HEK293 (cell line): ENCODE measurements at regions not wholly inside any gene's neighbourhood (a gene's known extent, or its start where the extent isn't known, plus 50 kb on each side); places are given as distances from the start of the nearest gene placed in this dataset.

Experiments
- CTCF ChIA-PET: fragments of 350-600 bp; formaldehyde crosslinking; extraction: SDS; loops from one replicate; lab custom pipeline; 2021; ENCODE audit warnings: antibody characterized with exemption; lab: Yijun Ruan, JAX
- POLR2A ChIA-PET: fragments of 300-600 bp; formaldehyde crosslinking; extraction: SDS; loops from one replicate; lab custom pipeline; 2020; ENCODE audit warnings: antibody characterized with exemption, inconsistent platforms; lab: Yijun Ruan, JAX
- H3K27ac ChIP-seq: fragments of 200-500 bp; sonication (Bioruptor generic); 2 replicates; pipeline ENCODE4 v1.5.1; 2014; ENCODE audit warnings: low read depth, low read length, control low read depth, inconsistent platforms; ENCODE audit errors: extremely low read depth
- H3K36me3 ChIP-seq, 2 experiments: fragments of 200-500 bp in 1 of 2; sonication (Bioruptor generic) in 1 of 2; 1 replicate in 1 of 2; 2 replicates in 1 of 2; pipeline ENCODE4 v1.5.1; 2014 to 2017; ENCODE audit warnings: inconsistent platforms in 2 of 2, low read length in 2 of 2; ENCODE audit not compliant: control insufficient read depth in 2 of 2, insufficient read depth in 1 of 2
- H3K4me1 ChIP-seq: fragments of 200-500 bp; sonication (Bioruptor generic); 2 replicates; pipeline ENCODE4 v1.5.1; 2014; ENCODE audit warnings: mild to moderate bottlenecking, low read length, inconsistent platforms; ENCODE audit not compliant: control insufficient read depth, insufficient read depth
- H3K4me3 ChIP-seq: 2 replicates; pipeline ENCODE4 v1.5.1; 2011; ENCODE audit warnings: low read depth, mild to moderate bottlenecking, control low read depth, low read length, moderate library complexity
- H3K9me3 ChIP-seq: fragments of 200-500 bp; sonication (Bioruptor generic); 2 replicates; pipeline ENCODE4 v1.5.1; 2014; ENCODE audit warnings: low read depth, low read length, inconsistent platforms; ENCODE audit not compliant: control insufficient read depth, insufficient read depth
- HIC1 ChIP-seq: fragments of 450-650 bp; formaldehyde crosslinking; IDR thresholded peaks from 2 replicates; pipeline ENCODE4 v1.5.1; 2016; ENCODE audit warnings: missing biosample characterization, missing genetic modification characterization
- IKZF3 ChIP-seq: fragments of 450-650 bp; IDR thresholded peaks from 2 replicates; pipeline ENCODE4 v1.5.0; 2018; ENCODE audit warnings: missing biosample characterization, mild to moderate bottlenecking, missing genetic modification characterization, moderate library complexity
- KLF1 ChIP-seq: fragments of 450-650 bp; formaldehyde crosslinking; IDR thresholded peaks from 2 replicates; pipeline ENCODE4 v1.5.1; 2016; ENCODE audit warnings: missing biosample characterization, missing genetic modification characterization
- OVOL3 ChIP-seq: fragments of 450-650 bp; formaldehyde crosslinking; IDR thresholded peaks from 2 replicates; pipeline ENCODE4 v1.5.1; 2016; ENCODE audit warnings: missing biosample characterization, missing genetic modification characterization
- TCF7L2 ChIP-seq: IDR thresholded peaks from 2 replicates; pipeline ENCODE4 v1.6.1; 2011; ENCODE audit warnings: low read depth, mild to moderate bottlenecking, inconsistent platforms, low read length, moderate library complexity, borderline replicate concordance
- ZBTB17 ChIP-seq: fragments of 450-650 bp; formaldehyde crosslinking; IDR thresholded peaks from 2 replicates; pipeline ENCODE4 v1.5.1; 2016; ENCODE audit warnings: missing biosample characterization, missing genetic modification characterization
- ZBTB48 ChIP-seq: fragments of 450-650 bp; formaldehyde crosslinking; IDR thresholded peaks from 2 replicates; pipeline ENCODE4 v1.5.1; 2016; ENCODE audit warnings: missing biosample characterization, missing genetic modification characterization
- ZNF132 ChIP-seq: fragments of 450-650 bp; formaldehyde crosslinking; IDR thresholded peaks from 2 replicates; pipeline ENCODE4 v1.5.1; 2017; ENCODE audit warnings: missing biosample characterization, missing genetic modification characterization, borderline replicate concordance
- ZNF146 ChIP-seq: fragments of 450-650 bp; formaldehyde crosslinking; IDR thresholded peaks from 2 replicates; pipeline ENCODE4 v1.5.1; 2016; ENCODE audit warnings: missing biosample characterization, missing genetic modification characterization
- ZNF16 ChIP-seq: fragments of 450-650 bp; formaldehyde crosslinking; IDR thresholded peaks from 2 replicates; pipeline ENCODE4 v1.5.1; 2016; ENCODE audit warnings: low read depth, missing biosample characterization, missing genetic modification characterization
- ZNF24 ChIP-seq: fragments of 450-650 bp; formaldehyde crosslinking; IDR thresholded peaks from 2 replicates; pipeline ENCODE4 v1.5.1; 2016; ENCODE audit warnings: missing biosample characterization, missing genetic modification characterization
- ZNF311 ChIP-seq: fragments of 450-650 bp; formaldehyde crosslinking; IDR thresholded peaks from 2 replicates; pipeline ENCODE4 v1.5.1; 2017; ENCODE audit warnings: missing biosample characterization, missing genetic modification characterization, borderline replicate concordance
- ZNF394 ChIP-seq: fragments of 450-650 bp; formaldehyde crosslinking; IDR thresholded peaks from 2 replicates; pipeline ENCODE4 v1.5.1; 2016; ENCODE audit warnings: missing biosample characterization, missing genetic modification characterization, mild to moderate bottlenecking, moderate library complexity, borderline replicate concordance
- ZNF510 ChIP-seq: fragments of 450-650 bp; formaldehyde crosslinking; IDR thresholded peaks from 2 replicates; pipeline ENCODE4 v1.5.1; 2018; ENCODE audit warnings: mild to moderate bottlenecking, missing genetic modification characterization, missing biosample characterization; ENCODE audit not compliant: insufficient replicate concordance
- ZNF518A ChIP-seq: fragments of 450-650 bp; formaldehyde crosslinking; conservative IDR thresholded peaks from 2 replicates; pipeline ENCODE4 v1.5.1; 2016; ENCODE audit warnings: low read depth, missing biosample characterization, missing genetic modification characterization
- ZNF521 ChIP-seq: fragments of 450-650 bp; formaldehyde crosslinking; IDR thresholded peaks from 2 replicates; pipeline ENCODE4 v1.5.1; 2017; ENCODE audit warnings: missing biosample characterization, mild to moderate bottlenecking, missing genetic modification characterization
- ZNF530 ChIP-seq: fragments of 450-650 bp; formaldehyde crosslinking; IDR thresholded peaks from 2 replicates; pipeline ENCODE4 v1.5.1; 2016; ENCODE audit warnings: low read depth, missing biosample characterization, missing genetic modification characterization
- ZNF660 ChIP-seq: fragments of 450-650 bp; IDR thresholded peaks from 2 replicates; pipeline ENCODE4 v1.5.1; 2018; ENCODE audit warnings: missing biosample characterization, mild to moderate bottlenecking, missing genetic modification characterization
- TF ChIP-seq, protein P1 (sequence below): fragments of 450-650 bp; formaldehyde crosslinking; IDR thresholded peaks from 2 replicates; pipeline ENCODE4 v1.5.1; 2016; ENCODE audit warnings: missing biosample characterization, missing genetic modification characterization, low read depth
- TF ChIP-seq, protein P2 (sequence below): fragments of 450-650 bp; formaldehyde crosslinking; IDR thresholded peaks from 2 replicates; pipeline ENCODE4 v1.5.1; 2016; ENCODE audit warnings: missing biosample characterization, missing genetic modification characterization

DNA sequence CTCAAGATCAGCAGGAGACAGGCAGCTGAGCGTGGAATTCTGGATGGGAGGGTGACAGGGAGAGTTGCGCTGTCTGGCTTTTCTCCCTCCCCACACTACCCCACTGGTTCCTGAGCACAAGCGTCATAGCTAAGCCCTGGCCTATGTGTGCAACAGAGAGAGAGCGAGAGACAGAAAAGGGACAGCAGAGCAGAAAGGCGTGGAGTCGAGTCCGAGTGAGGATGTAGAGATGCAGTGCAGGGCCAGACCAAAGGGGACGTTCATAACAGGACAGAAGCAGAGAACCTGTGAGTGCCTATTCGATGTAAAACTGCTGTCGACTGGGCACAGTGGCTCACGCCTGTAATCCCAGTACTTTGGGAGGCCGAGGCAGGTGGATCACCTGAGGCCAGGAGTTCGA, 94.0 kb upstream of the TMEM45B start:
- ChIA-PET POLR2A (no interaction called here), CTCF (no interaction called here)
- Histone ChIP-seq H3K27ac (no peak overlapping the region), H3K4me3 (no peak overlapping the region), H3K36me3 (no peaks in the 10 kb centered on the region), H3K4me1 (no peaks in the 10 kb centered on the region), H3K9me3 (no peaks in the 10 kb centered on the region)
- TF ChIP-seq, protein P1, sequence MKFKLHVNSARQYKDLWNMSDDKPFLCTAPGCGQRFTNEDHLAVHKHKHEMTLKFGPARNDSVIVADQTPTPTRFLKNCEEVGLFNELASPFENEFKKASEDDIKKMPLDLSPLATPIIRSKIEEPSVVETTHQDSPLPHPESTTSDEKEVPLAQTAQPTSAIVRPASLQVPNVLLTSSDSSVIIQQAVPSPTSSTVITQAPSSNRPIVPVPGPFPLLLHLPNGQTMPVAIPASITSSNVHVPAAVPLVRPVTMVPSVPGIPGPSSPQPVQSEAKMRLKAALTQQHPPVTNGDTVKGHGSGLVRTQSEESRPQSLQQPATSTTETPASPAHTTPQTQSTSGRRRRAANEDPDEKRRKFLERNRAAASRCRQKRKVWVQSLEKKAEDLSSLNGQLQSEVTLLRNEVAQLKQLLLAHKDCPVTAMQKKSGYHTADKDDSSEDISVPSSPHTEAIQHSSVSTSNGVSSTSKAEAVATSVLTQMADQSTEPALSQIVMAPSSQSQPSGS (tag by site-specific recombination): no peak
- TF ChIP-seq ZNF530 (tag by site-specific recombination): no peak
- no peak for TF ChIP-seq ZBTB48 (tag by site-specific recombination)
- no peak for TF ChIP-seq TCF7L2

DNA sequence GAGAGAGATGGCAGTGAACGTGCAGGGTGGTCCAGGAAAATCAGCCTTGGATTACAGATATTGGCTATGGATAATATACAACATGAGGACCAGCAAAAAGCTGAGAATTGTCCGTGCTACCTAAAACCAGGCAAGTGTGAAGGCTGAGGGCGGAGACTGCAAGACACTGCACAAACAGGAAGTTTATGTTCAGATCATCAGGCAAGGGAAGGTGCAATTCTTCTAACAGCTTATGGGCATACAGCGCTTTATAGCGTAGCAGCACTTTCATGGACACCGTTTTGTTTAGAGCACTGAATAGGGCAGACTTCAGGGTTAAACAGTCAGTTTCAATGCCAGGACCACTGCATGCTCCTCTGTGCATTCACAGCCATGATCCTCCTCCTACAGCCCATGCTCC, 93.1 kb upstream of the TMEM45B start:
- Histone ChIP-seq H3K4me1 (no peaks in the 10 kb centered on the region), H3K4me3 (no peak overlapping the region)
- CTCF ChIA-PET: interaction anchor here (0.6 to 2.5 kb wide), 3 partner anchors 11 to 845 kb away, joined by 3 to 9 read pairs (median 3); no protein-coding TSS in a partner anchor
- no peak for TF ChIP-seq ZNF518A (tag by site-specific recombination)
- no peak for TF ChIP-seq ZNF132 (tag by site-specific recombination)
- no peak for TF ChIP-seq ZBTB17 (tag by site-specific recombination)
- TF ChIP-seq TCF7L2: no peak
- TF ChIP-seq, protein P2, sequence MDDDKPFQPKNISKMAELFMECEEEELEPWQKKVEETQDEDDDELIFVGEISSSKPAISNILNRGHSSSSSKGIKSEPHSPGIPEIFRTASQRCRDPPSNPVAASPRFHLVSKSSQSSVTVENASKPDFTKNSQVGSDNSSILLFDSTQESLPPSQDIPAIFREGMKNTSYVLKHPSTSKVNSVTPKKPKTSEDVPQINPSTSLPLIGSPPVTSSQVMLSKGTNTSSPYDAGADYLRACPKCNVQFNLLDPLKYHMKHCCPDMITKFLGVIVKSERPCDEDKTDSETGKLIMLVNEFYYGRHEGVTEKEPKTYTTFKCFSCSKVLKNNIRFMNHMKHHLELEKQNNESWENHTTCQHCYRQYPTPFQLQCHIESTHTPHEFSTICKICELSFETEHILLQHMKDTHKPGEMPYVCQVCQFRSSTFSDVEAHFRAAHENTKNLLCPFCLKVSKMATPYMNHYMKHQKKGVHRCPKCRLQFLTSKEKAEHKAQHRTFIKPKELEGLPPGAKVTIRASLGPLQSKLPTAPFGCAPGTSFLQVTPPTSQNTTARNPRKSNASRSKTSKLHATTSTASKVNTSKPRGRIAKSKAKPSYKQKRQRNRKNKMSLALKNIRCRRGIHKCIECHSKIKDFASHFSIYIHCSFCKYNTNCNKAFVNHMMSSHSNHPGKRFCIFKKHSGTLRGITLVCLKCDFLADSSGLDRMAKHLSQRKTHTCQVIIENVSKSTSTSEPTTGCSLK (tag by site-specific recombination): no peak
- TF ChIP-seq OVOL3 (tag by site-specific recombination): no peak
- no peak for TF ChIP-seq ZNF24 (tag by site-specific recombination)
- TF ChIP-seq, all 188 proteins: peak for 0
- POLR2A ChIA-PET: no interaction called here
- Histone ChIP-seq H3K9me3 (no peaks in the 10 kb centered on the region), H3K27ac (no peak overlapping the region), H3K36me3 (no peaks in the 10 kb centered on the region)

- no peaks in the 10 kb centered on the region for H3K4me1 ChIP-seq
- CTCF ChIA-PET: interaction anchor here (0.6 to 2.5 kb wide), 2 partner anchors 28 to 846 kb away, joined by 3 to 9 read pairs; no protein-coding TSS in a partner anchor
- POLR2A ChIA-PET: no interaction called here
- H3K9me3 ChIP-seq: no peaks in the 10 kb centered on the region
- no peak overlapping the region for H3K4me3 ChIP-seq
- H3K27ac ChIP-seq: no peak overlapping the region
- no peaks in the 10 kb centered on the region for H3K36me3 ChIP-seq
- no peak for TF ChIP-seq ZNF660
- TF ChIP-seq ZNF521 (tag by site-specific recombination): no peak
- TF ChIP-seq ZNF311 (tag by site-specific recombination): no peak
- TF ChIP-seq IKZF3 (tag by site-specific recombination): no peak
- no peak for TF ChIP-seq ZNF146 (tag by site-specific recombination)
- TF ChIP-seq KLF1 (tag by site-specific recombination): no peak
- TF ChIP-seq ZNF16 (tag by site-specific recombination): no peak
- no peak for TF ChIP-seq ZNF510 (tag by site-specific recombination)
- no peak for TF ChIP-seq ZNF394 (tag by site-specific recombination)
- TF ChIP-seq HIC1 (tag by site-specific recombination): no peak
Observed at GRCh38 chr11:129723146-129723760, 92.4 kb upstream of the TMEM45B start.
